ENCODE measurements at regions not wholly inside any gene's neighbourhood (a gene's known extent, or its start where the extent isn't known, plus 50 kb on each side); places are given as distances from the start of the nearest gene placed in this dataset.

DNA sequence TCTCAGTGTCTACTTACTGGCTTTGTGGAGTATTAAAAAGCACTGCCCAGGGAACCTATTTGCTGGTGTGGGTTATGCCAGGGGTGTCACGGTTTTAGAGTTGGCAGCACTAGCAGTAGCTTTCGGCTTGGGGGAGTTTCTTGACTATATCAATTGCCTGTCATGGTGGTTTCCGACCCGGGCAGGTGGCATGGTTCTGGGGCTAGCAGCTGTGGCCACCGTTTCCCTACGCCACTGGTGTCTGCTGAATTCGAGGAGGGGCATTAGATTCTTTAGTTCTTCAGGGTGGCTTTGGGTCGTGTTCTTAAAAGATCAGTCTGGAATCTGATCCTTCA, 55.6 kb upstream of the FOXC1 start:
- DNase-seq = no peak

- peak; percentile 92 for DNase-seq
Measured at GRCh38 chr6:1554476-1555310, 55.0 kb upstream of the FOXC1 start.

DNA sequence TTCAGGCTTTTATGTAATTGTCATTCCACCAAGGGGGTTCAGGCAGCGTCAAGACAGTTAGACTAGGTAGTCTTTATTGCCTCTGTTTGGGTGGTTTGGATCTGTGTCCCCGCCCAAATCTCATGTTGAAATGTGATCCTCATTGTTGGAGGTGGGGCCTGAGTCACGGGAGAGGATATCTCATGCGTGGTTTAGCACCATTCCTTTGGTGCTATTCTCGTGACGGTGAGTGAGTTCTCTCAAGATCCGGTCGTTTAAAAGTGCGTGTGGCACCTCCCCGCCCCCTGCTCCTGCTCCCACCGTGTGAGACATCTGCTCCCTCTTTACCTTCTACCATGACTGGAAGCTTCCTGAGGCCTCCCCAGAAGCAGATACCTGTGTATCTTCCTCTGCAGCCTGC, 51.3 kb upstream of the FOXC1 start:
- no peak for DNase-seq
